ENCODE measurements at regions not wholly inside any gene's neighbourhood (a gene's known extent, or its start where the extent isn't known, plus 50 kb on each side); places are given as distances from the start of the nearest gene placed in this dataset.

- Histone ChIP-seq H3K4me3 (no peak overlapping the region), H3K27me3 (replicated peaks; ENCODE audit: insufficient read depth) (no peaks in the 10 kb centered on the region), H3K27ac (no peak overlapping the region), H3K9me3 (no peaks in the 10 kb centered on the region), H3K36me3 (no peaks in the 10 kb centered on the region), H3K4me1 (ENCODE audit: control insufficient read depth in 1 of 2, low read depth in 2 of 2) (peaks cover 46 to 87% of the 10 kb centered on the region in 2 donors)
- no peak for TF ChIP-seq CTCF (IDR thresholded peaks at IDR 0.05)
- no peak for ATAC-seq (ENCODE audit: insufficient number of reproducible peaks, low FRiP score, low read depth)
- no peak for DNase-seq (ENCODE audit: low spot score)
These were observed 124.1 kb upstream of the DST start for GRCh38 chr6:56766806-56767178.

GRCh38 chr6:56766139-56766805, 123.6 kb upstream of the DST start:
- Histone ChIP-seq H3K36me3 (no peaks in the 10 kb centered on the region), H3K27me3 (replicated peaks; ENCODE audit: insufficient read depth) (no peaks in the 10 kb centered on the region), H3K9me3 (no peaks in the 10 kb centered on the region), H3K4me3 (no peak overlapping the region), H3K4me1 (ENCODE audit: control insufficient read depth in 1 of 2, low read depth in 2 of 2) (peaks cover 41 to 82% of the 10 kb centered on the region in 2 donors), H3K27ac (no peak overlapping the region)
- ATAC-seq (ENCODE audit: insufficient number of reproducible peaks, low FRiP score, low read depth): no peak
- no peak for DNase-seq (ENCODE audit: low spot score)
- TF ChIP-seq CTCF (IDR thresholded peaks at IDR 0.05): no peak

- ATAC-seq (ENCODE audit: insufficient number of reproducible peaks, low FRiP score, low read depth) (no peak), DNase-seq (ENCODE audit: low spot score) (no peak)
- Histone ChIP-seq H3K36me3 (no peaks in the 10 kb centered on the region), H3K27ac (no peak overlapping the region), H3K9me3 (no peaks in the 10 kb centered on the region), H3K27me3 (replicated peaks; ENCODE audit: insufficient read depth) (no peaks in the 10 kb centered on the region), H3K4me3 (no peak overlapping the region), H3K4me1 (ENCODE audit: control insufficient read depth in 1 of 2, low read depth in 2 of 2) (peaks cover 33 to 74% of the 10 kb centered on the region in 2 donors)
- TF ChIP-seq CTCF (IDR thresholded peaks at IDR 0.05): no peak
These were observed 122.8 kb upstream of the DST start for GRCh38 chr6:56765494-56765893.

- ATAC-seq (ENCODE audit: insufficient number of reproducible peaks, low FRiP score, low read depth) (no peak), DNase-seq (ENCODE audit: low spot score) (no peak)
- Histone ChIP-seq H3K4me1 (ENCODE audit: control insufficient read depth in 1 of 2, low read depth in 2 of 2) (peaks cover 27 to 61% of the 10 kb centered on the region in 2 donors), H3K4me3 (no peak overlapping the region), H3K27ac (no peak overlapping the region), H3K36me3 (no peaks in the 10 kb centered on the region), H3K27me3 (replicated peaks; ENCODE audit: insufficient read depth) (no peaks in the 10 kb centered on the region), H3K9me3 (no peaks in the 10 kb centered on the region)
- TF ChIP-seq CTCF (IDR thresholded peaks at IDR 0.05): peak; percentile 39
These were observed 121.4 kb upstream of the DST start for GRCh38 chr6:56764081-56764566.

- no peak for DNase-seq (ENCODE audit: low spot score)
- Histone ChIP-seq H3K27ac (no peak overlapping the region), H3K36me3 (no peaks in the 10 kb centered on the region), H3K4me1 (ENCODE audit: control insufficient read depth in 1 of 2, low read depth in 2 of 2) (peaks cover 35 to 62% of the 10 kb centered on the region in 2 donors), H3K4me3 (no peak overlapping the region), H3K27me3 (replicated peaks; ENCODE audit: insufficient read depth) (no peaks in the 10 kb centered on the region), H3K9me3 (no peaks in the 10 kb centered on the region)
- no peak for ATAC-seq (ENCODE audit: insufficient number of reproducible peaks, low FRiP score, low read depth)
- no peak for TF ChIP-seq CTCF (IDR thresholded peaks at IDR 0.05)
These were observed 119.0 kb upstream of the DST start for GRCh38 chr6:56761651-56762050.

Measured in thoracic aorta (tissue), 2 donors.